GM21381 (cell line): ENCODE measurements at regions not wholly inside any gene's neighbourhood (a gene's known extent, or its start where the extent isn't known, plus 50 kb on each side); places are given as distances from the start of the nearest gene placed in this dataset.

Experiments used
- ATAC-seq: cut with Tn5 transposase; IDR thresholded peaks from one replicate; pipeline ENCODE4 v1.9.1; 2021; ENCODE audit warnings: mild to moderate bottlenecking, moderate library complexity; ENCODE audit not compliant: unreplicated experiment

DNA sequence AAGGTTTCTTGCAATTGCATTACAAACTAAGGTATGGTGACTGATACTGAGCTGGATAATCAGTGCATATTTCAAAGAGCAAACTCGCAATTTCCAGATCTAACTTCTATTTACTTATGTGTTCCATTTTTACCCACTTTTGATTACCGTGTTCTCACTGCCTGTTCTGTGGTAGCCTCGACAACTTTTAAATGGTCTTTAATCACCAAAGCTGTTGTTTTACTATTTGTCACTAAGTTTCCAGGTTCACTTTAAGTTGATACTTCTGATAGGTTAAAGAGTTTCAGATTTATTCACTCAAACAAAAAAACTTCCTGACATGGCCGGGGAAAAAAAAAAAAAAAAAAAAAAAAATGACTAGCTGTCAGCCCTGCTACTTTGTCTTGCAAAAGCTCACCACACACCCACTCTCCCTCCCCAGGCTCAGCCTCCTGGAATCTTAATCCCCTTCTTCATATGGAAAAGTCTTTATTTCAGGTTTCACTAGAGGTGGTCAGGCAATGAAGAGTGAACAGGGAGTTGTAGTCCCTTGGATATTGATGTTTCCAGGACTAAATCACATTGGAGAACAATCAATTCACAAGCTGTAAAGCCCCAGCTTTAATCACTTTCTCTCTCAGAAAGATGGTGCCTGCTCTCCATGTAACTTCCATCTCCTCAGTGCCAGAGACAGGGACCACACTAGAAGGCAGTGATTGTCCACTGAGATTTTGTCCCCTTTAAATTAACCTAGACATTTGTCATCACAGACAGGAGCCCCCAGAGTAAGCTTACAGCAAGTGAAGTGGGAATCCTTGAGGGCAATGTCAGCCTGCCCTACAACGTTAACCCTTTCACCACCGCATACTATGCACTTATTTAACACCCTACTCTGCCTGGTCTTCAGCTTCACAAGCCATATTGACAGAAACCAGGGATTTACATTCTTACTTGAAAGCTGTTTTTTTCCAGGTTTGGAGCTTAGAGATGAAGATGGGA lies 749.1 kb upstream of the SORCS1 start:
- ATAC-seq, result no peak

- ATAC-seq, result no peak
These were observed 736.6 kb upstream of the SORCS1 start for GRCh38 chr10:107901076-107901475.

GRCh38 chr10:107900131-107900530 lies 735.6 kb upstream of the SORCS1 start:
- no peak for ATAC-seq

- no peak for ATAC-seq
These were observed 735.1 kb upstream of the SORCS1 start for GRCh38 chr10:107899502-107900062.

DNA sequence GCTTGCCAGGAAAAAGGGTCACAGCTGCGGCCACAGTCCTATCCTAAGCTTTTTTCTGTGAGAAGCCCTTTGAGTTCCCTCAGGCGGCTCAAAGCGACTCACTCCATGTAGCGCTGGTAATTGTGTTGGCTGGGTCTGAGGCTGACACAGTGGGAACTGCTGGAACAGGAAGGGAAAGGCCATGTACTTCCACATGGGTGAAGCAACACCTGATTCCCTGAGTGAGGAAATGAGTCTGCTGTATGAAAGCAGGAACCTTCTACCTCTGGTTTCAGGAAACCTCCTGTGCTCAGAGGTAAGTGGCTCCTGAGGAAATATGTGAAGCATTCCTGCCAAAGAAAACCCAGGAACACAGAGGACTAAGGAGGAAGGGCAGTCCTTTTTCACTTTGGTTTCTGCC lies 734.6 kb upstream of the SORCS1 start:
- ATAC-seq, result no peak

- no peak for ATAC-seq
These were observed 733.9 kb upstream of the SORCS1 start for GRCh38 chr10:107898392-107898791.

DNA sequence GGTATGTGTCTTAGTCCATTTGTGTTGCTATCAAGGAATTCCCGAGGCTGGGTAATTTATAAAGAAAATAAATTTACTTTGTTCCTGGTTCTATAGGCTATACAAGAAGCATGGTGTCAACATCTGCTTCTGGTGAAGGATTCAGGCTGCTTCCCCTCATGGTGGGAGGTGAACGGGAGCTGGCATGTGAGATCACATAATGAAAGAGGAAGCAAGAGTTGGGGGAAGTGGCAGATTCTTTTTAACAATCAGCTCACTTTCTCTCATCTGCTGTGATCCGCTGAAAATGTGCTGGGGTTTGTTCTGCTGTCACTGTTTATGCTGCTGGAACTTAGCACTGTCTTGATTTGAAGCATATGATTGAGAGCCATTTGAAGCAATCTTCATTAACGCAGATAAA lies 730.0 kb upstream of the SORCS1 start:
- ATAC-seq, result no peak

DNA sequence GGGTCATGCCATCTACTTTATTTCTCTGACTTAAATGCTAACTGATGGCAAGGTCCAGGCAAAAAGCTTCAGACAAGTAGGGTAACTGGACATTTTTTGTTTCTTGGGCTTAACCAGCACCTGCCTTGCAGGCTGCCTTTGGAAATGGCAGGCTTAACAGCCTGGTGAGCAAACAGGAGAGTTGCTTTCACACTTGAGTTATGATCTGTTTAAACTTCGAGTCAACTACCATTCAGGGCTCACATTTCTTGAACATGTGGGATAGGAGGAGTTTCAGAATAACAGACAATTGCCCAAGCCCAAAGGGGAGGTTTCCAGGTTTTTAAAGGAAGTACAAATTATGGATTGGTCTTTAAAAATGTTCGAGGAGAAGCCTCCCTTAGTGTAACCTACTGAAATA lies 724.6 kb upstream of the SORCS1 start:
- no peak for ATAC-seq

GRCh38 chr10:107880185-107880584 lies 715.7 kb upstream of the SORCS1 start:
- ATAC-seq, result no peak

DNA sequence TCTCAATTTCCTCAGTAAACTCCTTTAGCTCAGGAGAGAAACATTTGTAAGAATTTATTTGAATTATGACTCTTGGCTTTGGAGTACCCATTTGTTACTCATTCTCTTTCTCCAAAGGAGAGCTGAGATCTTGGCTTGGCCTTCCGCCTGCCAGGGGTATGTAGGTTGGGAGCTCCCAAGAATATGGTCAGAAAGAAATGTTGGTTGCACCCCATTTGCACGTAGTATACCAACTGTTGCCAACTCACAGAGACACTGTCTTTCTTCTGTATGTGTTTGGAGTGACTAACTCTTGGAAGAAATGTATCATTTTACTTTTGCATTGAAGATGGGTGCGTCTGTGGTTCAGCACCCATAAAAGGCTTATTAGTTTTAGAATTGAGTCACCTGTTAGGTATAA lies 708.5 kb upstream of the SORCS1 start:
- no peak for ATAC-seq

- ATAC-seq, result no peak
These were observed 701.2 kb upstream of the SORCS1 start for GRCh38 chr10:107865691-107866090.

GRCh38 chr10:107859065-107859464 lies 694.6 kb upstream of the SORCS1 start:
- ATAC-seq, result no peak

- ATAC-seq, result no peak
These were observed 691.5 kb upstream of the SORCS1 start for GRCh38 chr10:107856047-107856315.

DNA sequence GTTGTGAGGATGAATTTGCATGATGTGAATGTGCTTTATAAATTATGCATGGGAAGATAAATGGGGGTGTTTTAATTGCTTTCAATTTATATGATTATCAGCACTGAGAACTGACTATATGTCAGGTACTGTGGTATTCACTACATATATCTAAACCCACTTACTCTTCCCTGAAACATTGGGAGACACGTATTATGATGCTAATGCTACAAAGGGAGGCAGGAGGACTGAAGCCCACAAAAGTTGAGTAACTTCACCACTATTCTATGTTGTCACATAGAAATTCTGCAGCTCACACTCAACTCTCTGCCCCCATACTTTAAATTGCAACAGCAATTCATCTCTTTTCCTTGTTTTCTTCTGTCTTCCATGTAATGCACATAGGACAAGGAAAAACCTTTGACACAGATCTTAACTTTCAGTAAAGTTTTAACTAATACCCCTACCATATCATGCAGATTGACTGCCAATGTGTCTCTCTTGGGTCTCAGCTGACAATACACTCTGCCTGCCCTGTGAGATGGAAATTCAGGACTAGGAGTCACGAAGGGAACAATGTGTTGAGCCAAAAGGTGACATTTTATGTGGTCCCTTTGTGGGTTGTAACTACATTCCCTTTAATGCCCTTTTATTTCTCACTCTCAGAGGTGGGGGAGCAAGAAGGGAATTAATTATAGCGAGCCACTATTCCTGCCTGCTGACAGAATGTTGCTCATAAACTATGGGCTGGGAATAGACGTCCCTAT lies 691.0 kb upstream of the SORCS1 start:
- ATAC-seq, result no peak

DNA sequence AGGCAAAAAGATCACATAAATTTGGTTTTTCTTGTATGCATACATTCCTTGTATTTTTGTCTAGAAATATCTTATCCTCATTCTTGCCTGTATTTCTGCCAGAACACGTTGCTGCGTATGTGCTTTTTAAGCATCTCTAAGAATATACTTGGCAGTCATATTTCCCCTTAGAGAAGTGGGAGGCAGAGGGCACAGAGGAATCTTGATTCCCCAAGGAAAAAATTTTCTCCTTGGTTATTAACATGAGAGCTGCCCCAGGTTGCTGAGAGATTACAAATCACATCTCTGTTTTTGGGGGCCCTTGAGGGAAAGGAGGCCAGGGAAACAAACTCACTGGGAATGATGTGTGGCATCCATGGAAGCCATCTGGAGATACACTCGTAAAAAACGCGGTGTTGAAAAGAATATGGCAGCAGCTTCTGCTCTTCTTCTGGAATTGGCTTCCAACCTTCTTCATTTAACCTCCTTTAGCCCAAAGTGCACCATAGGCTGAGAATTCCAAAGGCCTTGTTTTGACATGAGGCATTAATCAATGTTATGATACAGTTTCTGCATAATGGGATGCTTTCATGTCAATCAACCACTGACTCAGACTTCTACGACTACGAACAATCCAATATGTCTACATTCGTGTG lies 684.3 kb upstream of the SORCS1 start:
- no peak for ATAC-seq

DNA sequence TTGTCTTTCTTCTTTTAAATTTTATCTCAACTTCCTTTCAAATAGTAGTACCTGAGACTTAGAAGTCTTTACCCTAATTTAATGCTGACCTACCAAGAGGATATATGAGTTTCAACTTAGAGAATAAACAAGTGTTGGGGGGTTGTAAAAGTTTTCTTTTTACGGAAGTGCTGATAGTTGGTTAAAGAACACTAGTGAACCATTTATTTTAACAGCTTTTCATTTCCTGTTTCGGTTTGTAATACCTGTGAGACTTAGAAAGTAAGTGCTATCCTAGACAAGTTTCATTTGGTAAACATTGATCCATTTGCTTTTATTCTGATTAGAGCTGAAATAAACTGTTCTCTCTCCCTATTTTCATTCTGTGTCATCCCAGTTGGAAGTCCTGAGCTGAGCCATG lies 683.1 kb upstream of the SORCS1 start:
- no peak for ATAC-seq

DNA sequence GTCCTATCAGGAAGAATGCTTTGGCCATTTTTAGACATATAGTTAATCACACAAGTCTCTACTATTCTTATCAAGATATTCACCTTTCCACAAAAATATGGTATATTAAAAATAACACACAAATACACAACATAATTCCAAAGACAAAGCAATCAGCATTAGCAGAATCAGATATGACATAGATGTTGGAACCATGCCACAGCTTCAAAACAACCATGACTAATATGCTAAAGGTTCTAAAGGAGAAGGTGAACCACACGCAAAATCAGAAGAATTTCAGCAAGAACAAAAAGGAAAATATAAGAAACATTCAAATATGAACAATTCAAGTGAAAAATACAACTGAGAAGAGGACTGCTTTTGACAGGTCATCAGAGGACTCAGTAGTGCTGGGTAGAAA lies 670.2 kb upstream of the SORCS1 start:
- ATAC-seq, result no peak

GRCh38 chr10:107831772-107832171 lies 667.3 kb upstream of the SORCS1 start:
- no peak for ATAC-seq

DNA sequence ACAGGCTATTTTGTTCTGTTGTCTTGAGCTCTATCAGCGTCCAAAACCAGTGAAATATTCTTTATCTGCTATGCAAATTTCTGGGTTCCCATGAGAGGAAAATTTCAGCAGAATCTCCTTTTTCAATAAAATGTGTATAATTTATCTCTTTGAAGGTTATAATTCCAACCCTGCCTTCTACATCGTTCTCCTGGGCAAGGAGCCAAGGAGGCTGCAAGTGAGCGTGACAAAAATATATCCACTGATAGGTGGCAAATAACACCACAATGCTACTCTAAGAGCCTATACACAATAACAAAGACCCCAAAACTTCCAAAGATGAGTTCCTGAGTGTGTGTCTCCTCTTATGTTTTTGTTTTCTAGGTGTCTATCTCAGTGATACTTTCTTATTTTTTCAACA lies 664.7 kb upstream of the SORCS1 start:
- no peak for ATAC-seq

GRCh38 chr10:107826171-107826570 lies 661.7 kb upstream of the SORCS1 start:
- no peak for ATAC-seq

- no peak for ATAC-seq
These were observed 650.5 kb upstream of the SORCS1 start for GRCh38 chr10:107814865-107815487.
